Naive B cell (primary cell): ENCODE measurements at regions not wholly inside any gene's neighbourhood (a gene's known extent, or its start where the extent isn't known, plus 50 kb on each side); places are given as distances from the start of the nearest gene placed in this dataset.
"Not testable (repeated sequence)": the region's sequence is repeated elsewhere in the genome, so short reads cannot be mapped to it uniquely, and the experiment has no call there.

Experiments used
- ATAC-seq, 2 donors: fragments of 150-1000 bp; cut with Tn5 transposase; 2 replicates each; pipeline ENCODE4 v1.10.0; 2021; ENCODE audit warnings: low read depth in 2 of 2, mild to moderate bottlenecking in 2 of 2, moderate library complexity in 2 of 2
- DNase-seq: peaks from one replicate; pipeline ENCODE4 v3.0.0; 2022
- H3K27ac Mint-ChIP-seq, 6 donors: one replicate each; pipeline ENCODE4 v1.8.0; 2020 to 2022; ENCODE audit warnings: mild to moderate bottlenecking in 6 of 6, mixed read lengths in 6 of 6, moderate library complexity in 5 of 6, inconsistent platforms in 2 of 6
- H3K27me3 Mint-ChIP-seq, 3 donors: one replicate each; pipeline ENCODE4 v1.8.0; 2021 to 2022; ENCODE audit warnings: mixed read lengths in 3 of 3, mild to moderate bottlenecking in 1 of 3
- H3K36me3 Mint-ChIP-seq, 2 donors: one replicate each; pipeline ENCODE4 v1.8.0; 2020 to 2022; ENCODE audit warnings: mixed read lengths in 2 of 2, inconsistent platforms in 1 of 2, mild to moderate bottlenecking in 1 of 2
- H3K4me1 Mint-ChIP-seq, 3 donors: one replicate each; pipeline ENCODE4 v1.8.0; 2020 to 2022; ENCODE audit warnings: mixed read lengths in 3 of 3, inconsistent platforms in 1 of 3, mild to moderate bottlenecking in 1 of 3, moderate library complexity in 1 of 3
- H3K4me3 Mint-ChIP-seq, 8 donors: one replicate each; pipeline ENCODE4 v1.8.0; 2020 to 2022; ENCODE audit warnings: mild to moderate bottlenecking in 8 of 8, mixed read lengths in 8 of 8, moderate library complexity in 8 of 8, inconsistent platforms in 2 of 8
- H3K9me3 Mint-ChIP-seq, 7 donors: one replicate each; pipeline ENCODE4 v1.8.0; 2020 to 2022; ENCODE audit warnings: mixed read lengths in 7 of 7, mild to moderate bottlenecking in 5 of 7, inconsistent platforms in 2 of 7, moderate library complexity in 1 of 7

- H3K27me3 Mint-ChIP-seq = peaks cover 28 to 48% (median 29%) of the 10 kb centered on the region in 3 donors
- peaks cover 0 to 8% (median 0%) of the 10 kb centered on the region in 3 donors for H3K4me1 Mint-ChIP-seq
- H3K27ac Mint-ChIP-seq = no peak overlapping the region
- peaks cover 0 to 7% of the 10 kb centered on the region in 2 donors for H3K36me3 Mint-ChIP-seq
- ATAC-seq (no peak), DNase-seq (no peak)
- H3K4me3 Mint-ChIP-seq = no peak overlapping the region
- peaks cover 0 to 5% (median 0%) of the 10 kb centered on the region in 7 donors for H3K9me3 Mint-ChIP-seq
Measured at GRCh38 chr20:52305024-52305645, 113.6 kb upstream of the ZFP64 start.

GRCh38 chr20:52303281-52303950, 111.8 kb upstream of the ZFP64 start:
- Mint-ChIP-seq H3K4me3 (no peak overlapping the region), H3K9me3 (peaks cover 0 to 5% (median 0%) of the 10 kb centered on the region in 7 donors), H3K36me3 (peaks cover 0 to 7% of the 10 kb centered on the region in 2 donors), H3K4me1 (peaks cover 0 to 8% (median 0%) of the 10 kb centered on the region in 3 donors), H3K27ac (no peak overlapping the region), H3K27me3 (peaks cover 18 to 44% (median 26%) of the 10 kb centered on the region in 3 donors)
- no peak for ATAC-seq
- DNase-seq = no peak

GRCh38 chr20:52302736-52303135, 111.2 kb upstream of the ZFP64 start:
- DNase-seq = no peak
- Mint-ChIP-seq H3K36me3 (peaks cover 0 to 7% of the 10 kb centered on the region in 2 donors), H3K27me3 (peaks cover 14 to 45% (median 26%) of the 10 kb centered on the region in 3 donors), H3K4me1 (peaks cover 0 to 8% (median 0%) of the 10 kb centered on the region in 3 donors), H3K27ac (no peak overlapping the region), H3K9me3 (peaks cover 0 to 5% (median 0%) of the 10 kb centered on the region in 7 donors), H3K4me3 (no peak overlapping the region)
- ATAC-seq = no peak

GRCh38 chr20:52302051-52302450, 110.5 kb upstream of the ZFP64 start:
- peaks cover 14 to 38% (median 26%) of the 10 kb centered on the region in 3 donors for H3K27me3 Mint-ChIP-seq
- not testable (repeated sequence) for H3K9me3 Mint-ChIP-seq, ATAC-seq, DNase-seq, H3K4me3 Mint-ChIP-seq, H3K36me3 Mint-ChIP-seq, H3K4me1 Mint-ChIP-seq
- peak overlapping the region in 1 of 6 donors; percentile 39 for H3K27ac Mint-ChIP-seq

- no peak overlapping the region for H3K27ac Mint-ChIP-seq
- H3K9me3 Mint-ChIP-seq = peaks cover 0 to 11% (median 0%) of the 10 kb centered on the region in 7 donors
- DNase-seq (no peak), ATAC-seq (no peak)
- H3K27me3 Mint-ChIP-seq = peaks cover 11 to 33% (median 14%) of the 10 kb centered on the region in 3 donors
- H3K4me3 Mint-ChIP-seq = no peak overlapping the region
- no peaks in the 10 kb centered on the region for H3K4me1 Mint-ChIP-seq
- H3K36me3 Mint-ChIP-seq = no peaks in the 10 kb centered on the region
Measured at GRCh38 chr20:52295556-52295955, 104.0 kb upstream of the ZFP64 start.

- Mint-ChIP-seq H3K4me1 (no peaks in the 10 kb centered on the region), H3K36me3 (no peaks in the 10 kb centered on the region), H3K9me3 (peaks cover 0 to 11% (median 0%) of the 10 kb centered on the region in 7 donors), H3K4me3 (no peak overlapping the region), H3K27me3 (peaks cover 6 to 33% (median 15%) of the 10 kb centered on the region in 3 donors), H3K27ac (no peak overlapping the region)
- DNase-seq (no peak), ATAC-seq (no peak)
Measured at GRCh38 chr20:52294106-52294628, 102.6 kb upstream of the ZFP64 start.

- Mint-ChIP-seq H3K36me3 (no peaks in the 10 kb centered on the region), H3K4me3 (no peak overlapping the region), H3K27me3 (peaks cover 10 to 28% (median 13%) of the 10 kb centered on the region in 3 donors), H3K4me1 (no peaks in the 10 kb centered on the region), H3K27ac (no peak overlapping the region), H3K9me3 (peaks cover 0 to 11% (median 3%) of the 10 kb centered on the region in 7 donors)
- DNase-seq (no peak), ATAC-seq (no peak)
Measured at GRCh38 chr20:52291109-52291508, 99.5 kb upstream of the ZFP64 start.

GRCh38 chr20:52290569-52290968, 99.0 kb upstream of the ZFP64 start:
- ATAC-seq (no peak), DNase-seq (no peak)
- Mint-ChIP-seq H3K27me3 (peaks cover 8 to 23% (median 11%) of the 10 kb centered on the region in 3 donors), H3K9me3 (peaks cover 0 to 11% (median 3%) of the 10 kb centered on the region in 7 donors), H3K27ac (no peak overlapping the region), H3K4me3 (no peak overlapping the region), H3K4me1 (no peaks in the 10 kb centered on the region), H3K36me3 (no peaks in the 10 kb centered on the region)

GRCh38 chr20:52289956-52290565, 98.5 kb upstream of the ZFP64 start:
- H3K9me3 Mint-ChIP-seq = peaks cover 0 to 11% (median 3%) of the 10 kb centered on the region in 7 donors
- no peaks in the 10 kb centered on the region for H3K36me3 Mint-ChIP-seq
- H3K4me1 Mint-ChIP-seq = no peaks in the 10 kb centered on the region
- ATAC-seq = no peak
- no peak overlapping the region for H3K4me3 Mint-ChIP-seq
- H3K27me3 Mint-ChIP-seq = peaks cover 11 to 27% (median 16%) of the 10 kb centered on the region in 3 donors
- no peak for DNase-seq
- no peak overlapping the region for H3K27ac Mint-ChIP-seq

- Mint-ChIP-seq H3K4me1 (no peaks in the 10 kb centered on the region), H3K4me3 (no peak overlapping the region), H3K9me3 (no peaks in the 10 kb centered on the region), H3K27me3 (peaks cover 34 to 41% (median 36%) of the 10 kb centered on the region in 3 donors), H3K27ac (no peak overlapping the region), H3K36me3 (no peaks in the 10 kb centered on the region)
- DNase-seq (no peak), ATAC-seq (no peak)
Measured at GRCh38 chr20:52280407-52280806, 88.8 kb upstream of the ZFP64 start.

- no peak overlapping the region for H3K4me3 Mint-ChIP-seq
- H3K9me3 Mint-ChIP-seq = no peaks in the 10 kb centered on the region
- H3K27ac Mint-ChIP-seq = no peak overlapping the region
- no peaks in the 10 kb centered on the region for H3K36me3 Mint-ChIP-seq
- peaks cover 27 to 34% (median 29%) of the 10 kb centered on the region in 3 donors for H3K27me3 Mint-ChIP-seq
- DNase-seq (no peak), ATAC-seq (no peak)
- H3K4me1 Mint-ChIP-seq = no peaks in the 10 kb centered on the region
Measured at GRCh38 chr20:52279706-52280105, 88.1 kb upstream of the ZFP64 start.

- Mint-ChIP-seq H3K9me3 (no peaks in the 10 kb centered on the region), H3K4me3 (no peak overlapping the region), H3K36me3 (no peaks in the 10 kb centered on the region), H3K4me1 (no peaks in the 10 kb centered on the region), H3K27ac (no peak overlapping the region), H3K27me3 (peaks cover 8 to 27% (median 22%) of the 10 kb centered on the region in 3 donors)
- no peak for ATAC-seq
- no peak for DNase-seq
Measured at GRCh38 chr20:52275181-52275691, 83.7 kb upstream of the ZFP64 start.

- Mint-ChIP-seq H3K27ac (no peak overlapping the region), H3K9me3 (no peaks in the 10 kb centered on the region), H3K27me3 (peaks cover 15 to 21% (median 20%) of the 10 kb centered on the region in 3 donors), H3K36me3 (no peaks in the 10 kb centered on the region), H3K4me1 (no peaks in the 10 kb centered on the region), H3K4me3 (no peak overlapping the region)
- ATAC-seq (no peak), DNase-seq (no peak)
Measured at GRCh38 chr20:52270696-52271095, 79.1 kb upstream of the ZFP64 start.
